A673 (cell line): ENCODE measurements at regions not wholly inside any gene's neighbourhood (a gene's known extent, or its start where the extent isn't known, plus 50 kb on each side); places are given as distances from the start of the nearest gene placed in this dataset.

Experiments
- BruUV-seq: library from RNA; stranded (reverse); fragments of 400-500 nt; replicated peaks from 2 replicates; lab custom pipeline; 2021; lab: Mats Ljungman, UMichigan
- CTCF ChIA-PET: fragments of 300-600 bp; sonication (Branson Sonifier 250); formaldehyde crosslinking; loops from one replicate; lab custom pipeline; 2022; ENCODE audit warnings: antibody characterized with exemption; lab: Charles Lee
- POLR2A ChIA-PET: fragments of 300-600 bp; sonication (Branson Sonifier 250); formaldehyde crosslinking; loops from one replicate; lab custom pipeline; 2022; ENCODE audit warnings: antibody characterized with exemption; ENCODE audit not compliant: low non-redundant PET; lab: Charles Lee
- DNase-seq: peaks from one replicate; pipeline ENCODE4 v3.0.0-alpha.2; 2015; ENCODE audit warnings: low spot score
- H3K27ac ChIP-seq: fragments of 200-600 bp; sonication (generic); 2 replicates; pipeline ENCODE4 v1.5.1; 2016; ENCODE audit warnings: mixed run types, low read depth, mild to moderate bottlenecking, mixed read lengths, antibody characterized with exemption, low read length; ENCODE audit not compliant: poor library complexity, severe bottlenecking
- H3K27me3 ChIP-seq: fragments of 200-600 bp; sonication (generic); replicated peaks from 2 replicates; pipeline ENCODE4 v1.6.1; 2017; ENCODE audit warnings: mixed run types, low read depth, mild to moderate bottlenecking, mixed read lengths, antibody characterized with exemption, low read length; ENCODE audit not compliant: insufficient read depth, poor library complexity
- H3K36me3 ChIP-seq: fragments of 200-600 bp; sonication (generic); 2 replicates; pipeline ENCODE4 v1.6.1; 2016; ENCODE audit warnings: mixed run types, mild to moderate bottlenecking, mixed read lengths, antibody characterized with exemption, low read length; ENCODE audit not compliant: insufficient read depth, poor library complexity, severe bottlenecking
- H3K4me1 ChIP-seq: fragments of 200-600 bp; sonication (generic); 2 replicates; pipeline ENCODE4 v1.6.1; 2017; ENCODE audit warnings: mixed run types, mild to moderate bottlenecking, mixed read lengths, antibody characterized with exemption, low read length; ENCODE audit not compliant: insufficient read depth, poor library complexity, severe bottlenecking
- H3K4me3 ChIP-seq: fragments of 200-600 bp; sonication (generic); 2 replicates; pipeline ENCODE4 v1.5.1; 2016; ENCODE audit warnings: low read depth, mixed run types, mild to moderate bottlenecking, mixed read lengths, low read length; ENCODE audit not compliant: poor library complexity, severe bottlenecking
- H3K9me3 ChIP-seq: fragments of 200-600 bp; sonication (generic); 2 replicates; pipeline ENCODE4 v1.6.1; 2016; ENCODE audit warnings: mixed run types, low read depth, mild to moderate bottlenecking, mixed read lengths, antibody characterized with exemption, low read length; ENCODE audit not compliant: poor library complexity, severe bottlenecking
- CTCF ChIP-seq: fragments of 300-800, 200-600 bp; sonication (generic); conservative IDR thresholded peaks from 2 replicates; pipeline ENCODE4 v1.5.1; 2017; ENCODE audit warnings: low read depth, mild to moderate bottlenecking, antibody characterized with exemption, low read length, moderate library complexity, mixed read lengths
- EZH2 ChIP-seq: fragments of 200-600 bp; sonication (generic); IDR thresholded peaks from 2 replicates; pipeline ENCODE4 v1.6.1; 2017; ENCODE audit warnings: borderline replicate concordance, low read depth, mild to moderate bottlenecking, mixed read lengths, antibody characterized with exemption, low read length; ENCODE audit not compliant: poor library complexity, severe bottlenecking
- intact Hi-C: fragments of 100-400 bp; cut with micrococcal nuclease; formaldehyde crosslinking; loops from one replicate; pipeline ENCODE4 v1.10.0; 2022; ENCODE audit not compliant: unreplicated experiment

- DNase-seq = no peak
- no peak overlapping the region for H3K27ac ChIP-seq
- no peaks in the 10 kb centered on the region for H3K4me1 ChIP-seq
- no TSS peak for BruUV-seq
- H3K4me3 ChIP-seq = no peak overlapping the region
- intact Hi-C loops = no loop called here
- no peak for TF ChIP-seq EZH2
- TF ChIP-seq CTCF = no peak
- H3K36me3 ChIP-seq = no peaks in the 10 kb centered on the region
- ChIA-PET CTCF (no interaction called here), POLR2A (no interaction called here)
- no peaks in the 10 kb centered on the region for H3K27me3 ChIP-seq
- no peaks in the 10 kb centered on the region for H3K9me3 ChIP-seq
Measured at GRCh38 chr12:29844667-29845066, 60.9 kb upstream of the TMTC1 start.

GRCh38 chr12:29843036-29843435 is 59.3 kb upstream of the TMTC1 start:
- CTCF ChIA-PET = no interaction called here
- no peak overlapping the region for H3K27ac ChIP-seq
- H3K27me3 ChIP-seq = no peaks in the 10 kb centered on the region
- intact Hi-C loops = no loop called here
- H3K9me3 ChIP-seq = peaks cover 6% of the 10 kb centered on the region
- no peaks in the 10 kb centered on the region for H3K4me1 ChIP-seq
- no peak for TF ChIP-seq EZH2
- TF ChIP-seq CTCF = no peak
- H3K36me3 ChIP-seq = no peaks in the 10 kb centered on the region
- DNase-seq = no peak
- no TSS peak for BruUV-seq
- POLR2A ChIA-PET = no interaction called here
- no peak overlapping the region for H3K4me3 ChIP-seq

GRCh38 chr12:29838768-29839167 is 55.0 kb upstream of the TMTC1 start:
- CTCF ChIA-PET = no interaction called here
- H3K27ac ChIP-seq = no peak overlapping the region
- no peaks in the 10 kb centered on the region for H3K36me3 ChIP-seq
- intact Hi-C loops = no loop called here
- peaks cover 6% of the 10 kb centered on the region for H3K9me3 ChIP-seq
- H3K4me3 ChIP-seq = no peak overlapping the region
- H3K4me1 ChIP-seq = no peaks in the 10 kb centered on the region
- no TSS peak for BruUV-seq
- DNase-seq = no peak
- H3K27me3 ChIP-seq = no peaks in the 10 kb centered on the region
- POLR2A ChIA-PET = no interaction called here
- TF ChIP-seq EZH2 (no peak), CTCF (no peak)
